Mesodermal cell (in vitro differentiated cells): ENCODE measurements at regions not wholly inside any gene's neighbourhood (a gene's known extent, or its start where the extent isn't known, plus 50 kb on each side); places are given as distances from the start of the nearest gene placed in this dataset.

Experiments
- H3K27ac ChIP-seq: 2 replicates; pipeline ENCODE4 v1.7.0; 2013; ENCODE audit warnings: mild to moderate bottlenecking, low read depth, low read length, moderate library complexity; ENCODE audit not compliant: severe bottlenecking
- H3K36me3 ChIP-seq: 2 replicates; pipeline ENCODE4 v1.7.1; 2013; ENCODE audit warnings: mild to moderate bottlenecking, low read length, moderate library complexity; ENCODE audit not compliant: control insufficient read depth, insufficient read depth
- H3K4me1 ChIP-seq: one replicate; pipeline ENCODE4 v1.7.1; 2013; ENCODE audit warnings: mild to moderate bottlenecking, low read length; ENCODE audit not compliant: insufficient read depth, control insufficient read depth, poor library complexity, severe bottlenecking
- H3K4me3 ChIP-seq: 2 replicates; pipeline ENCODE4 v1.7.0; 2013; ENCODE audit warnings: low read length, control low read depth, mild to moderate bottlenecking; ENCODE audit not compliant: insufficient read depth, poor library complexity, severe bottlenecking; ENCODE audit errors: extremely low read depth
- H3K9me3 ChIP-seq: 2 replicates; pipeline ENCODE4 v1.7.1; 2013; ENCODE audit warnings: mild to moderate bottlenecking, low read length, moderate library complexity; ENCODE audit not compliant: control insufficient read depth
- WGBS, 2 experiments: methylation state at CpG; one replicate each; pipeline ENCODE4 v1.1.5; 2013; ENCODE audit warnings: missing lambda C conversion rate in 2 of 2; ENCODE audit not compliant: insufficient coverage in 2 of 2; 5-methylcytosine and 5-hydroxymethylcytosine counted together

GRCh38 chr1:182195733-182196132 lies 134.2 kb upstream of the ZNF648 start:
- no peak overlapping the region for H3K27ac ChIP-seq
- WGBS, 2 experiments, result no CpG with 5 or more reads among the region's 1 CpG
- H3K9me3 ChIP-seq, result no peaks in the 10 kb centered on the region
- peaks cover 3% of the 10 kb centered on the region for H3K4me1 ChIP-seq
- no peak overlapping the region for H3K4me3 ChIP-seq
- H3K36me3 ChIP-seq, result no peaks in the 10 kb centered on the region

- Histone ChIP-seq H3K27ac (no peak overlapping the region), H3K36me3 (no peaks in the 10 kb centered on the region), H3K9me3 (no peaks in the 10 kb centered on the region), H3K4me3 (no peak overlapping the region), H3K4me1 (no peaks in the 10 kb centered on the region)
- WGBS, 2 experiments, result 79 to 95% methylated on average over 3 to 4 of the region's 4 CpGs
Observed at GRCh38 chr1:182193908-182194550, 132.5 kb upstream of the ZNF648 start.

- H3K27ac ChIP-seq, result no peak overlapping the region
- no peak overlapping the region for H3K4me3 ChIP-seq
- H3K9me3 ChIP-seq, result no peaks in the 10 kb centered on the region
- H3K36me3 ChIP-seq, result no peaks in the 10 kb centered on the region
- no peaks in the 10 kb centered on the region for H3K4me1 ChIP-seq
- WGBS, 2 experiments, result 100% methylated on average over 1 of the region's 4 CpGs; no CpG with 5 or more reads in 1 of the 2 experiments
Observed at GRCh38 chr1:182192966-182193365, 131.5 kb upstream of the ZNF648 start.

GRCh38 chr1:182192215-182192614 lies 130.7 kb upstream of the ZNF648 start:
- H3K9me3 ChIP-seq, result no peaks in the 10 kb centered on the region
- H3K4me1 ChIP-seq, result peaks cover under 1% of the 10 kb centered on the region
- no peaks in the 10 kb centered on the region for H3K36me3 ChIP-seq
- no peak overlapping the region for H3K4me3 ChIP-seq
- no peak overlapping the region for H3K27ac ChIP-seq
- 96 to 97% methylated on average over 3 of the region's 3 CpGs for WGBS, 2 experiments

- no peaks in the 10 kb centered on the region for H3K36me3 ChIP-seq
- H3K4me1 ChIP-seq, result peaks cover 8% of the 10 kb centered on the region
- H3K27ac ChIP-seq, result no peak overlapping the region
- H3K4me3 ChIP-seq, result no peak overlapping the region
- 67 to 80% methylated on average over 1 of the region's 2 CpGs for WGBS, 2 experiments
- H3K9me3 ChIP-seq, result no peaks in the 10 kb centered on the region
Observed at GRCh38 chr1:182191381-182192115, 130.0 kb upstream of the ZNF648 start.

GRCh38 chr1:182189535-182190066 lies 128.1 kb upstream of the ZNF648 start:
- Histone ChIP-seq H3K9me3 (no peaks in the 10 kb centered on the region), H3K4me1 (peaks cover 14% of the 10 kb centered on the region), H3K4me3 (no peak overlapping the region), H3K36me3 (no peaks in the 10 kb centered on the region), H3K27ac (no peak overlapping the region)
- no CpG with 5 or more reads among the region's 3 CpGs for WGBS, 2 experiments

- Histone ChIP-seq H3K4me1 (peaks cover 14% of the 10 kb centered on the region), H3K9me3 (no peaks in the 10 kb centered on the region), H3K36me3 (no peaks in the 10 kb centered on the region), H3K27ac (peak overlapping the region; percentile 49), H3K4me3 (no peak overlapping the region)
- 67 to 79% methylated on average over 1 to 2 of the region's 3 CpGs for WGBS, 2 experiments
Observed at GRCh38 chr1:182186757-182187146, 125.2 kb upstream of the ZNF648 start.

- peak overlapping the region; percentile 49 for H3K27ac ChIP-seq
- H3K36me3 ChIP-seq, result no peaks in the 10 kb centered on the region
- no peak overlapping the region for H3K4me3 ChIP-seq
- H3K9me3 ChIP-seq, result no peaks in the 10 kb centered on the region
- H3K4me1 ChIP-seq, result peaks cover 14% of the 10 kb centered on the region
- WGBS, 2 experiments, result no CpG with 5 or more reads among the region's 2 CpGs
Observed at GRCh38 chr1:182185842-182186756, 124.6 kb upstream of the ZNF648 start.

- WGBS, 2 experiments, result 89% methylated on average over 1 of the region's 2 CpGs
- no peaks in the 10 kb centered on the region for H3K36me3 ChIP-seq
- no peaks in the 10 kb centered on the region for H3K9me3 ChIP-seq
- H3K4me3 ChIP-seq, result no peak overlapping the region
- peaks cover 14% of the 10 kb centered on the region for H3K4me1 ChIP-seq
- no peak overlapping the region for H3K27ac ChIP-seq
Observed at GRCh38 chr1:182185136-182185535, 123.6 kb upstream of the ZNF648 start.

GRCh38 chr1:182183606-182184005 lies 122.1 kb upstream of the ZNF648 start:
- whole genome bisulfite sequencing, 2 experiments, result 100% methylated on average over 1 of the region's 3 CpGs
- no peak overlapping the region for H3K27ac ChIP-seq
- H3K4me3 ChIP-seq, result no peak overlapping the region
- no peaks in the 10 kb centered on the region for H3K9me3 ChIP-seq
- H3K4me1 ChIP-seq, result peaks cover 14% of the 10 kb centered on the region
- no peaks in the 10 kb centered on the region for H3K36me3 ChIP-seq
